Testis (tissue), 2 donors: ENCODE measurements at regions not wholly inside any gene's neighbourhood (a gene's known extent, or its start where the extent isn't known, plus 50 kb on each side); places are given as distances from the start of the nearest gene placed in this dataset.

ENCODE experiments used
- DNase-seq: peaks from one replicate; pipeline ENCODE4 v3.0.0-alpha.2; 2019
- H3K27ac ChIP-seq, 2 donors: fragments of 200-600 bp; sonication (generic); one replicate each; pipeline ENCODE4 v1.5.1; 2019
- H3K27me3 ChIP-seq: fragments of 200-600 bp; sonication (generic); one replicate; pipeline ENCODE4 v1.5.1; 2019
- H3K36me3 ChIP-seq: fragments of 200-600 bp; sonication (generic); one replicate; pipeline ENCODE4 v1.5.1; 2017; ENCODE audit warnings: low read depth; ENCODE audit errors: missing control alignments
- H3K4me1 ChIP-seq: fragments of 200-600 bp; sonication (generic); one replicate; pipeline ENCODE4 v1.5.1; 2019
- H3K4me3 ChIP-seq, 2 donors: fragments of 200-600 bp; sonication (generic); one replicate each; pipeline ENCODE4 v1.5.1; 2017 to 2019
- H3K9me3 ChIP-seq: fragments of 200-600 bp; sonication (generic); one replicate; pipeline ENCODE4 v1.5.1; 2017
- POLR2A ChIP-seq: fragments of 450-650 bp; IDR thresholded peaks from one replicate; pipeline ENCODE4 v1.6.1; 2017; ENCODE audit warnings: antibody characterized with exemption, mild to moderate bottlenecking, moderate library complexity
- WGBS, 2 donors: methylation state at CpG; one replicate each; pipeline ENCODE4 v1.1.5; 2018; 5-methylcytosine and 5-hydroxymethylcytosine counted together
- intact Hi-C: fragments of 100-400 bp; cut with DNase I; formaldehyde crosslinking; loops from one replicate; pipeline ENCODE4 v1.15.1; 2023; ENCODE audit warnings: low total_unique reads
- TF ChIP-seq, protein P1 (sequence below), 3 experiments: fragments of 450-650 bp in 2 of 3; fragments of 200-600 bp in 1 of 3; sonication (generic) in 1 of 3; IDR thresholded peaks; one replicate each; pipeline ENCODE4 v1.5.1; 2016 to 2019; ENCODE audit warnings: antibody characterized with exemption in 3 of 3, mild to moderate bottlenecking in 2 of 3, moderate library complexity in 1 of 3

DNA sequence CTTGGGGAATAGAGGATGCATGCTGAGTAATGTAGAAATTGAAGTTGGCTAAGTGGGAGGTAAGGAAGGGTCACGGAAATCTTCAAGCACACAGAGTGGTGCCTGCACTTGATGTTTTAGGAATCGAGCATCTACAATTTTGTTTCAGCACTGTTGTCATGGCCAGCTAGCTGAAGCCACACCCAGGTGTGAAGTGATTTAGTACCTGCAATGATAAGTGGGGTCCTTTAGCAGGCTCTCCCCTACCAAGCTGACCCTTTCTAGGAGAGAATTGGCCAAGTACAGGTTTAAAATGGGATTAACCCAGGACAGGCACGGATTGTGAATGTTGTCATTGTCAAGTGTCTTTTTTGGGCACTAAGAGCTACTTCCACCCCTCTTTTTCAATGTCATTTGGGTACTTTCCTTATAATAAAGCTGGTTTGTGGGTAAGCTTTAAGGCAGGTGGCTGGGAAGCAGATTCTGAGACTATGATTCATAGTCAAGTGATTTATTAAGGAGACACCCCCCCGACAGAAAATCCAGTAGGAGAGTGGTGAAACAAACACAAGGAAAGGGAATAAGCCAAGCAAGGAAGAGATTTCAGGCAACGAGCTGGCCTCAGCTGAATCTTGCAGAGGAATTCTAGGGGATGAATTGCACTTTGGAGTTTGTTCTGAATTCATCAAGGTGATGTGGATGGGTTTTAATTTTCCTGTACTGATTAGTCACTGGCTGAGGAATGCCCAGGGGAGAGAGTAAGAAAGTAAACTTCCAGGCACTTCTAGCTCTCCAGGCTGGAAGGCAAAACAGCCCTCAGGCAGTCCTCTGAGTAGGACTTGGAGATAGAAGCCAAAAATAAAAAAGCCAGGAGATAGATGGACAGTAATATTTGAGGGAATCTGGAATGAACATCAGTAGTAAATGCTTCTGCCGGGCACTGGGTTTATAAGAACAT, 1128.4 kb downstream of the SORCS3 start:
- Histone ChIP-seq H3K27me3 (no peaks in the 10 kb centered on the region), H3K9me3 (no peaks in the 10 kb centered on the region), H3K36me3 (no peaks in the 10 kb centered on the region), H3K4me1 (no peaks in the 10 kb centered on the region), H3K27ac (no peak overlapping the region), H3K4me3 (no peak overlapping the region)
- WGBS, 2 donors: 43 to 51% methylated on average over 6 of the region's 6 CpGs
- no peak for DNase-seq
- no peak for TF ChIP-seq POLR2A
- TF ChIP-seq, protein P1, sequence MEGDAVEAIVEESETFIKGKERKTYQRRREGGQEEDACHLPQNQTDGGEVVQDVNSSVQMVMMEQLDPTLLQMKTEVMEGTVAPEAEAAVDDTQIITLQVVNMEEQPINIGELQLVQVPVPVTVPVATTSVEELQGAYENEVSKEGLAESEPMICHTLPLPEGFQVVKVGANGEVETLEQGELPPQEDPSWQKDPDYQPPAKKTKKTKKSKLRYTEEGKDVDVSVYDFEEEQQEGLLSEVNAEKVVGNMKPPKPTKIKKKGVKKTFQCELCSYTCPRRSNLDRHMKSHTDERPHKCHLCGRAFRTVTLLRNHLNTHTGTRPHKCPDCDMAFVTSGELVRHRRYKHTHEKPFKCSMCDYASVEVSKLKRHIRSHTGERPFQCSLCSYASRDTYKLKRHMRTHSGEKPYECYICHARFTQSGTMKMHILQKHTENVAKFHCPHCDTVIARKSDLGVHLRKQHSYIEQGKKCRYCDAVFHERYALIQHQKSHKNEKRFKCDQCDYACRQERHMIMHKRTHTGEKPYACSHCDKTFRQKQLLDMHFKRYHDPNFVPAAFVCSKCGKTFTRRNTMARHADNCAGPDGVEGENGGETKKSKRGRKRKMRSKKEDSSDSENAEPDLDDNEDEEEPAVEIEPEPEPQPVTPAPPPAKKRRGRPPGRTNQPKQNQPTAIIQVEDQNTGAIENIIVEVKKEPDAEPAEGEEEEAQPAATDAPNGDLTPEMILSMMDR (IDR thresholded peaks at IDR 0.05): no peak
- intact Hi-C loops: no loop called here

DNA sequence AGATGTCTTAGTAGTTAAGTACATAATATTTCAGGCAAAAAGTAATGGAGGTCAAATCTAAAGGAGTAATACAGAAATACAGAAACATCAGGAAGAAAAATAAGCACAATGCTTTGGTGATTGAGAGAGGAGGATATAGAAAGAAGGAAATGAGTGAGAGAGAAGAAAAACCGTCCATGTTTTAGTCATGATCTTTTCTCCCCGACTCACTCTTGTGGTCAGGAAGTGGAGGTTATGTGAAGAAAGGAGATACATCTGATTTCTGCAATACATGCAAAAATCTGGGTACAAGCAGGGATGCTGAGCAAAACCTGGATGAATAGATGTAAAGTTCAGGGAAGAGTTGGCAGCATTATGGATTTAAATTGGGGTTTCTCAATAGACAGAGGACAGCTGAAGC, 1122.5 kb downstream of the SORCS3 start:
- no peak overlapping the region for H3K4me3 ChIP-seq
- H3K27me3 ChIP-seq: no peaks in the 10 kb centered on the region
- WGBS, 2 donors: 67 to 77% methylated on average over 2 of the region's 2 CpGs
- no peak for DNase-seq
- intact Hi-C loops: no loop called here
- no peak for TF ChIP-seq POLR2A
- TF ChIP-seq, protein P1 (IDR thresholded peaks at IDR 0.05): no peak
- no peaks in the 10 kb centered on the region for H3K4me1 ChIP-seq
- no peak overlapping the region for H3K27ac ChIP-seq
- H3K36me3 ChIP-seq: no peaks in the 10 kb centered on the region
- H3K9me3 ChIP-seq: no peaks in the 10 kb centered on the region

DNA sequence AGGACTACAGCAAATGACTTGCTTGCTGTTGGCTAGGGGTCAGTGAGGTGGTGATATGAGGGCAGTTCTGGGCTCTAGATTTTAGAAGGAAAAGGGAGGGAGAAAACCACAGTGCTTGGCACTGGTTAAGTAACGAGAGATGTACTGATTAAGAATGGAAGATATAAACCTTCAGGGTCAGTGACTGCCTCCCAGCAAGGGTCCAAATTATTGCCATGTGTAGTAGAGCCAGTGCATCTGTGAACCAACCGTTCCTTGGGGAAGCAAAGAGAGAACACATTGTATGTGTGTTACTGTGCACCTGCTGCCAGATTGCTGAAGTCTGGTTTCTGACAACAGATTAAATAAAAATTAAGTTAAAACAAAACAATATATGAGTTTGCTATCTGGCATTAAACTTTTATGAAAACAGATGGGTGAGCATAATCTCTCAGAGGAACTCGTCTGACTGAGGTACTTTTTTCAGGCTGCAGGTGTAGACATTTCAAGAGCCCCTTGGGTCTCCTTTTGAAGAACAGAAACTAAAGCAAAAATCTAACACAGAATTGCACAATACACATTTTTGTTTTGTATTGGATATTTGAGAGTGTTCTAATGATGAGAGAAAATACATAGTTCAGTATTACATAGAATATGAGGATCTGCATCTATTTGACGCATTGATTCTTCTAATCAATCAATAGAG, 1120.6 kb downstream of the SORCS3 start:
- H3K4me3 ChIP-seq: no peak overlapping the region
- intact Hi-C loops: no loop called here
- H3K36me3 ChIP-seq: no peaks in the 10 kb centered on the region
- 74 to 82% methylated on average over 4 of the region's 4 CpGs for WGBS, 2 donors
- H3K9me3 ChIP-seq: no peaks in the 10 kb centered on the region
- H3K4me1 ChIP-seq: no peaks in the 10 kb centered on the region
- TF ChIP-seq, protein P1 (IDR thresholded peaks at IDR 0.05): no peak
- no peak for TF ChIP-seq POLR2A
- DNase-seq: no peak
- no peaks in the 10 kb centered on the region for H3K27me3 ChIP-seq
- no peak overlapping the region for H3K27ac ChIP-seq

DNA sequence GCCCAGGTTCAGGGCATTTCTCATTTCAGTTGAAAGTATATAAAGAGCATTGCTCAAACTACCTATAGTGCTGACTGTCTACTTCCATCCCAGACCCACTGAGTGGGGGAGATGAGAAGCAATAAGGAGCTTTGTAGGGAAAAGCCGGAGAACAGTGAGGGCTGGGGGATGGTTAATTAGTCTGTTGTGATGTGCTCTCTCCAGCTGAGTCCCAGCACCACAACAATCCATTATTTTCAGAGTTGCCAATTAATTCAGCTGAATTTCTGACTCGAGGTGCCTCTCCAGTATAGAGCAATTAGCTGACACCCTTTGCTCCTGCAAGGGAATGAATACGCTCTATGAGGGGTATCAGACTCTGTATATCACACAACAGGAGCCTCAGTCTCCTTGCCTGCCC, 1118.6 kb downstream of the SORCS3 start:
- TF ChIP-seq POLR2A: no peak
- TF ChIP-seq, protein P1 (IDR thresholded peaks at IDR 0.05): no peak
- Histone ChIP-seq H3K4me3 (no peak overlapping the region), H3K36me3 (no peaks in the 10 kb centered on the region), H3K9me3 (no peaks in the 10 kb centered on the region), H3K4me1 (no peaks in the 10 kb centered on the region), H3K27ac (no peak overlapping the region), H3K27me3 (no peaks in the 10 kb centered on the region)
- no peak for DNase-seq
- WGBS, 2 donors: 59 to 72% methylated on average over 3 of the region's 3 CpGs
- intact Hi-C loops: no loop called here
